HCT116 (cell line): ENCODE measurements at regions not wholly inside any gene's neighbourhood (a gene's known extent, or its start where the extent isn't known, plus 50 kb on each side); places are given as distances from the start of the nearest gene placed in this dataset.

Experiments used
- ATAC-seq: fragments of 200-7000 bp; cut with Tn5 transposase; 2 replicates; pipeline ENCODE4 v1.9.1; 2020; ENCODE audit warnings: mild to moderate bottlenecking, moderate library complexity
- BruUV-seq: library from RNA; stranded (reverse); fragments of 400-500 nt; replicated peaks from 2 replicates; lab custom pipeline; 2021; lab: Mats Ljungman, UMichigan
- CTCF ChIA-PET: fragments of 300-600 bp; sonication (Branson Sonifier 250); formaldehyde crosslinking; loops from one replicate; lab custom pipeline; 2021; ENCODE audit warnings: antibody characterized with exemption; lab: Charles Lee
- POLR2A ChIA-PET: fragments of 300-600, 350-600 bp; sonication (Branson Sonifier 250); formaldehyde crosslinking; loops from one replicate; lab custom pipeline; 2021; ENCODE audit warnings: antibody characterized with exemption; lab: Charles Lee
- RAD21 ChIA-PET, 2 experiments: fragments of 300-600 bp; sonication (Branson Sonifier 250); formaldehyde crosslinking; loops; one replicate each; lab custom pipeline; 2023; ENCODE audit warnings: low total read pairs in 2 of 2; ENCODE audit not compliant: uncharacterized antibody in 2 of 2, unreplicated experiment in 2 of 2, low non-redundant PET in 1 of 2; lab: Charles Lee
- DNase-seq: peaks from one replicate; pipeline ENCODE4 v3.0.0-alpha.2; 2010; ENCODE audit warnings: low read depth, low spot score
- H2AFZ ChIP-seq: fragments of 200-600 bp; shearing (Covaris generic), sonication (generic); 2 replicates; pipeline ENCODE4 v1.6.1; 2017; ENCODE audit warnings: low read depth, mixed run types, mixed read lengths, antibody characterized with exemption, low read length; ENCODE audit not compliant: poor library complexity, severe bottlenecking
- H3K27ac ChIP-seq: 2 replicates; pipeline ENCODE4 v1.5.1; 2012; ENCODE audit warnings: low read depth, low read length
- H3K27me3 ChIP-seq: fragments of 200-600 bp; sonication (generic); 2 replicates; pipeline ENCODE4 v1.6.1; 2016; ENCODE audit warnings: mixed run types, low read length, mixed read lengths; ENCODE audit not compliant: insufficient read depth
- H3K36me3 ChIP-seq, 2 experiments: fragments of 200-500 bp in 1 of 2; fragments of 200-600 bp in 1 of 2; sonication (Bioruptor generic) in 1 of 2; sonication (generic) in 1 of 2; 2 replicates each; pipeline versions ENCODE4 v1.5.1 to v1.6.1; 2014 to 2016; ENCODE audit warnings: low read length in 2 of 2, inconsistent platforms in 1 of 2, mixed read lengths in 1 of 2, mixed run types in 1 of 2; ENCODE audit not compliant: insufficient read depth in 2 of 2, control insufficient read depth in 1 of 2
- H3K4me1 ChIP-seq, 2 experiments: fragments of 200-600 bp in 1 of 2; sonication (generic) in 1 of 2; 2 replicates each; pipeline versions ENCODE4 v1.5.1 to v1.6.1; 2012 to 2017; ENCODE audit warnings: low read length in 2 of 2, inconsistent platforms in 1 of 2, mild to moderate bottlenecking in 1 of 2, mixed read lengths in 1 of 2, mixed run types in 1 of 2, moderate library complexity in 1 of 2; ENCODE audit not compliant: insufficient read depth in 2 of 2, control insufficient read depth in 1 of 2
- H3K4me2 ChIP-seq: fragments of 200-600 bp; sonication (generic); 2 replicates; pipeline ENCODE4 v1.6.1; 2017; ENCODE audit warnings: mixed run types, low read length, mixed read lengths
- H3K4me3 ChIP-seq, 2 experiments: fragments of 200-600 bp in 1 of 2; sonication (generic) in 1 of 2; replicated peaks in 1 of 2; 2 replicates each; pipeline ENCODE4 v1.5.1; 2011 to 2016; ENCODE audit warnings: low read length in 2 of 2, control low read depth in 1 of 2, low read depth in 1 of 2, mild to moderate bottlenecking in 1 of 2, mixed read lengths in 1 of 2, mixed run types in 1 of 2
- H3K79me2 ChIP-seq: fragments of 200-600 bp; sonication (generic); 2 replicates; pipeline ENCODE4 v1.6.1; 2017; ENCODE audit warnings: mild to moderate bottlenecking, mixed run types, low read length, moderate library complexity, mixed read lengths; ENCODE audit not compliant: insufficient read depth
- H3K9ac ChIP-seq: fragments of 200-600 bp; sonication (generic); 2 replicates; pipeline ENCODE4 v1.6.1; 2016; ENCODE audit warnings: low read length, mixed read lengths
- H3K9me2 ChIP-seq: fragments of 200-600 bp; sonication (generic), shearing (Covaris generic); 2 replicates; pipeline ENCODE4 v1.6.1; 2017; ENCODE audit warnings: mixed run types, mild to moderate bottlenecking, moderate library complexity; ENCODE audit not compliant: insufficient read depth
- H3K9me3 ChIP-seq, 2 experiments: fragments of 200-500 bp in 1 of 2; fragments of 200-600 bp in 1 of 2; sonication (Bioruptor generic) in 1 of 2; sonication (generic) in 1 of 2; 2 replicates each; pipeline ENCODE4 v1.6.1; 2014 to 2017; ENCODE audit warnings: low read length in 2 of 2, mixed read lengths in 2 of 2, inconsistent platforms in 1 of 2, low read depth in 1 of 2, mild to moderate bottlenecking in 1 of 2, mixed run types in 1 of 2, moderate library complexity in 1 of 2; ENCODE audit not compliant: control insufficient read depth in 1 of 2, insufficient read depth in 1 of 2
- H4K20me1 ChIP-seq: fragments of 200-600 bp; sonication (generic), shearing (Covaris generic); 2 replicates; pipeline ENCODE4 v1.6.1; 2017; ENCODE audit warnings: mixed run types, mild to moderate bottlenecking, moderate library complexity; ENCODE audit not compliant: insufficient read depth
- CBX3 ChIP-seq: IDR thresholded peaks from 2 replicates; pipeline ENCODE4 v1.6.1; 2012; ENCODE audit warnings: low read depth
- CEBPB ChIP-seq: IDR thresholded peaks from 2 replicates; pipeline ENCODE4 v1.6.1; 2012; ENCODE audit warnings: low read depth
- ELF1 ChIP-seq: IDR thresholded peaks from 2 replicates; pipeline ENCODE4 v1.6.1; 2012; ENCODE audit warnings: low read depth, borderline replicate concordance
- EZH2phosphoT487 ChIP-seq: fragments of 200-600 bp; IDR thresholded peaks from 2 replicates; pipeline ENCODE4 v1.6.1; 2018; ENCODE audit warnings: antibody characterized with exemption, borderline replicate concordance
- FOSL1 ChIP-seq: IDR thresholded peaks from 2 replicates; pipeline ENCODE4 v1.6.1; 2012; ENCODE audit warnings: low read depth
- JUND ChIP-seq: IDR thresholded peaks from 2 replicates; pipeline ENCODE4 v1.6.1; 2012
- POLR2AphosphoS5 ChIP-seq: IDR thresholded peaks from 2 replicates; pipeline ENCODE4 v1.6.1; 2011; ENCODE audit warnings: mild to moderate bottlenecking, low read depth, low read length, moderate library complexity
- RAD21 ChIP-seq: IDR thresholded peaks from 2 replicates; pipeline ENCODE4 v1.6.1; 2012; ENCODE audit warnings: low read depth, mild to moderate bottlenecking
- SRF ChIP-seq: IDR thresholded peaks from 2 replicates; pipeline ENCODE4 v1.6.1; 2012; ENCODE audit warnings: low read depth
- TCF7L2 ChIP-seq: IDR thresholded peaks from 2 replicates; pipeline ENCODE4 v1.7.0; 2011; ENCODE audit warnings: borderline replicate concordance, inconsistent platforms; ENCODE audit not compliant: insufficient read depth, insufficient read length; ENCODE audit errors: extremely low read depth
- YY1 ChIP-seq: IDR thresholded peaks from 2 replicates; pipeline ENCODE4 v1.6.1; 2011; ENCODE audit warnings: low read length, low read depth, moderate library complexity, mild to moderate bottlenecking; ENCODE audit not compliant: insufficient replicate concordance; ENCODE audit errors: extremely low read depth
- ZNF274 ChIP-seq: fragments of 200-500 bp; sonication (Bioruptor generic); IDR thresholded peaks from 2 replicates; pipeline ENCODE4 v1.6.1; 2014; ENCODE audit warnings: mild to moderate bottlenecking, low read depth, low read length, inconsistent platforms
- intact Hi-C: fragments of 100-400 bp; cut with micrococcal nuclease; formaldehyde crosslinking; loops from 2 replicates; pipeline ENCODE4 v1.10.0; 2022
- TF ChIP-seq, protein P1 (sequence below), 3 experiments: fragments of 200-600 bp in 1 of 3; sonication (generic) in 1 of 3; IDR thresholded peaks in 2 of 3; conservative IDR thresholded peaks in 1 of 3; 2 replicates each; pipeline ENCODE4 v1.5.1; 2012 to 2017; ENCODE audit warnings: low read depth in 2 of 3, low read length in 2 of 3, antibody characterized with exemption in 1 of 3, borderline replicate concordance in 1 of 3, control low read depth in 1 of 3, mild to moderate bottlenecking in 1 of 3, mixed read lengths in 1 of 3, mixed run types in 1 of 3, moderate library complexity in 1 of 3; ENCODE audit not compliant: insufficient read depth in 1 of 3
- TF ChIP-seq, protein P2 (sequence below): IDR thresholded peaks from 2 replicates; pipeline ENCODE4 v1.6.1; 2012
- TF ChIP-seq, protein P3 (sequence below): IDR thresholded peaks from 2 replicates; pipeline ENCODE4 v1.6.1; 2012
- TF ChIP-seq, protein P4 (sequence below): IDR thresholded peaks from 2 replicates; pipeline ENCODE4 v1.6.1; 2012; ENCODE audit warnings: low read depth

DNA sequence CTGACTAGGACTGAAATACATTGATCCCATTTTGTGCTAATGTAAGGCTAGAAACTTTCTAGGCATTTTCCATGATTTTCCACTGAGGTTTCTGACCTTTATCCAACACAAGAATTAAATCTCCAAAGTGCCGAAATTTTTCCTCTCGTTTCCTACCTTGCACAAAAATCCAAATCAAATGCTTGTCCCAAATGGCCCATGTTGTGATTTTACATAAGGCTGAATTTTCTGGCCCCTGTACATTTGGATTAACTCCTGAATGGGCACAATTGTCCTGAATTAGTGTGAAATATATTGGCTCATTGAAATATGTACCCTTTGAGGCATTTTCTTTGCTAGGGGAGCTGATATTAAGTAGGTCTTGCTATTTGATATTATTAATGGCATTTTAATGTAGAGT, 105.6 kb upstream of the CBLB start:
- H4K20me1 ChIP-seq = no peaks in the 10 kb centered on the region
- ChIA-PET RAD21 (no interaction called here), CTCF (no interaction called here)

More for the DNA sequence above, 105.6 kb upstream of the CBLB start:
- Histone ChIP-seq H3K4me3 (no peak overlapping the region), H3K4me2 (no peak overlapping the region), H3K27ac (no peak overlapping the region), H3K4me1 (no peaks in the 10 kb centered on the region), H3K9me3 (no peaks in the 10 kb centered on the region; a peak in 1 of 4 replicates), H3K9ac (no peak overlapping the region), H3K36me3 (no peaks in the 10 kb centered on the region), H3K79me2 (no peaks in the 10 kb centered on the region), H3K27me3 (no peaks in the 10 kb centered on the region)
- POLR2A ChIA-PET = no interaction called here
- ATAC-seq = no peak
- DNase-seq = no peak
- TF ChIP-seq YY1 (no peak), JUND (no peak), ZNF274 (no peak), ELF1 (no peak), SRF (no peak), CBX3 (no peak), CEBPB (no peak), RAD21 (no peak), TCF7L2 (no peak), EZH2phosphoT487 (no peak), POLR2AphosphoS5 (no peak), FOSL1 (no peak)
- TF ChIP-seq, protein P1, sequence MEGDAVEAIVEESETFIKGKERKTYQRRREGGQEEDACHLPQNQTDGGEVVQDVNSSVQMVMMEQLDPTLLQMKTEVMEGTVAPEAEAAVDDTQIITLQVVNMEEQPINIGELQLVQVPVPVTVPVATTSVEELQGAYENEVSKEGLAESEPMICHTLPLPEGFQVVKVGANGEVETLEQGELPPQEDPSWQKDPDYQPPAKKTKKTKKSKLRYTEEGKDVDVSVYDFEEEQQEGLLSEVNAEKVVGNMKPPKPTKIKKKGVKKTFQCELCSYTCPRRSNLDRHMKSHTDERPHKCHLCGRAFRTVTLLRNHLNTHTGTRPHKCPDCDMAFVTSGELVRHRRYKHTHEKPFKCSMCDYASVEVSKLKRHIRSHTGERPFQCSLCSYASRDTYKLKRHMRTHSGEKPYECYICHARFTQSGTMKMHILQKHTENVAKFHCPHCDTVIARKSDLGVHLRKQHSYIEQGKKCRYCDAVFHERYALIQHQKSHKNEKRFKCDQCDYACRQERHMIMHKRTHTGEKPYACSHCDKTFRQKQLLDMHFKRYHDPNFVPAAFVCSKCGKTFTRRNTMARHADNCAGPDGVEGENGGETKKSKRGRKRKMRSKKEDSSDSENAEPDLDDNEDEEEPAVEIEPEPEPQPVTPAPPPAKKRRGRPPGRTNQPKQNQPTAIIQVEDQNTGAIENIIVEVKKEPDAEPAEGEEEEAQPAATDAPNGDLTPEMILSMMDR (IDR thresholded peaks at IDR 0.05 in 2 of 3, conservative IDR thresholded peaks at IDR 0.05 in 1 of 3; ENCODE audit: borderline replicate concordance in 1 of 3, insufficient read depth in 1 of 3, low read depth in 2 of 3, low read length in 2 of 3) = no peak
- TF ChIP-seq, protein P2, sequence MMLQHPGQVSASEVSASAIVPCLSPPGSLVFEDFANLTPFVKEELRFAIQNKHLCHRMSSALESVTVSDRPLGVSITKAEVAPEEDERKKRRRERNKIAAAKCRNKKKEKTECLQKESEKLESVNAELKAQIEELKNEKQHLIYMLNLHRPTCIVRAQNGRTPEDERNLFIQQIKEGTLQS = no peak
- TF ChIP-seq, protein P3, sequence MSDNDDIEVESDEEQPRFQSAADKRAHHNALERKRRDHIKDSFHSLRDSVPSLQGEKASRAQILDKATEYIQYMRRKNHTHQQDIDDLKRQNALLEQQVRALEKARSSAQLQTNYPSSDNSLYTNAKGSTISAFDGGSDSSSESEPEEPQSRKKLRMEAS = no peak
- TF ChIP-seq, protein P4, sequence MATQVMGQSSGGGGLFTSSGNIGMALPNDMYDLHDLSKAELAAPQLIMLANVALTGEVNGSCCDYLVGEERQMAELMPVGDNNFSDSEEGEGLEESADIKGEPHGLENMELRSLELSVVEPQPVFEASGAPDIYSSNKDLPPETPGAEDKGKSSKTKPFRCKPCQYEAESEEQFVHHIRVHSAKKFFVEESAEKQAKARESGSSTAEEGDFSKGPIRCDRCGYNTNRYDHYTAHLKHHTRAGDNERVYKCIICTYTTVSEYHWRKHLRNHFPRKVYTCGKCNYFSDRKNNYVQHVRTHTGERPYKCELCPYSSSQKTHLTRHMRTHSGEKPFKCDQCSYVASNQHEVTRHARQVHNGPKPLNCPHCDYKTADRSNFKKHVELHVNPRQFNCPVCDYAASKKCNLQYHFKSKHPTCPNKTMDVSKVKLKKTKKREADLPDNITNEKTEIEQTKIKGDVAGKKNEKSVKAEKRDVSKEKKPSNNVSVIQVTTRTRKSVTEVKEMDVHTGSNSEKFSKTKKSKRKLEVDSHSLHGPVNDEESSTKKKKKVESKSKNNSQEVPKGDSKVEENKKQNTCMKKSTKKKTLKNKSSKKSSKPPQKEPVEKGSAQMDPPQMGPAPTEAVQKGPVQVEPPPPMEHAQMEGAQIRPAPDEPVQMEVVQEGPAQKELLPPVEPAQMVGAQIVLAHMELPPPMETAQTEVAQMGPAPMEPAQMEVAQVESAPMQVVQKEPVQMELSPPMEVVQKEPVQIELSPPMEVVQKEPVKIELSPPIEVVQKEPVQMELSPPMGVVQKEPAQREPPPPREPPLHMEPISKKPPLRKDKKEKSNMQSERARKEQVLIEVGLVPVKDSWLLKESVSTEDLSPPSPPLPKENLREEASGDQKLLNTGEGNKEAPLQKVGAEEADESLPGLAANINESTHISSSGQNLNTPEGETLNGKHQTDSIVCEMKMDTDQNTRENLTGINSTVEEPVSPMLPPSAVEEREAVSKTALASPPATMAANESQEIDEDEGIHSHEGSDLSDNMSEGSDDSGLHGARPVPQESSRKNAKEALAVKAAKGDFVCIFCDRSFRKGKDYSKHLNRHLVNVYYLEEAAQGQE = no peak
- TF ChIP-seq, all 23 proteins: peak for 0
- Histone ChIP-seq H2AFZ (no peak overlapping the region), H3K9me2 (no peaks in the 10 kb centered on the region)
- intact Hi-C loops = no loop called here
- no TSS peak for BruUV-seq
